DND-41 (cell line): ENCODE measurements at regions not wholly inside any gene's neighbourhood (a gene's known extent, or its start where the extent isn't known, plus 50 kb on each side); places are given as distances from the start of the nearest gene placed in this dataset.

ENCODE experiments used
- EZH2 ChIP-seq: IDR thresholded peaks from 3 replicates; pipeline ENCODE4 v1.6.1; 2012; ENCODE audit warnings: borderline replicate concordance, low read depth, mild to moderate bottlenecking, moderate library complexity, low read length, inconsistent platforms; ENCODE audit not compliant: severe bottlenecking
- TF ChIP-seq, protein P1 (sequence below): IDR thresholded peaks from 2 replicates; pipeline ENCODE4 v1.5.1; 2012; ENCODE audit warnings: borderline replicate concordance, low read length, moderate library complexity, mild to moderate bottlenecking; ENCODE audit not compliant: poor library complexity, severe bottlenecking; ENCODE audit errors: extremely low read depth

- TF ChIP-seq, protein P1, sequence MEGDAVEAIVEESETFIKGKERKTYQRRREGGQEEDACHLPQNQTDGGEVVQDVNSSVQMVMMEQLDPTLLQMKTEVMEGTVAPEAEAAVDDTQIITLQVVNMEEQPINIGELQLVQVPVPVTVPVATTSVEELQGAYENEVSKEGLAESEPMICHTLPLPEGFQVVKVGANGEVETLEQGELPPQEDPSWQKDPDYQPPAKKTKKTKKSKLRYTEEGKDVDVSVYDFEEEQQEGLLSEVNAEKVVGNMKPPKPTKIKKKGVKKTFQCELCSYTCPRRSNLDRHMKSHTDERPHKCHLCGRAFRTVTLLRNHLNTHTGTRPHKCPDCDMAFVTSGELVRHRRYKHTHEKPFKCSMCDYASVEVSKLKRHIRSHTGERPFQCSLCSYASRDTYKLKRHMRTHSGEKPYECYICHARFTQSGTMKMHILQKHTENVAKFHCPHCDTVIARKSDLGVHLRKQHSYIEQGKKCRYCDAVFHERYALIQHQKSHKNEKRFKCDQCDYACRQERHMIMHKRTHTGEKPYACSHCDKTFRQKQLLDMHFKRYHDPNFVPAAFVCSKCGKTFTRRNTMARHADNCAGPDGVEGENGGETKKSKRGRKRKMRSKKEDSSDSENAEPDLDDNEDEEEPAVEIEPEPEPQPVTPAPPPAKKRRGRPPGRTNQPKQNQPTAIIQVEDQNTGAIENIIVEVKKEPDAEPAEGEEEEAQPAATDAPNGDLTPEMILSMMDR, result no peak
- TF ChIP-seq EZH2, result no peak
Measured at GRCh38 chr1:80385650-80386049, 1379.1 kb upstream of the ADGRL4 start.
